ENCODE measurements at regions not wholly inside any gene's neighbourhood (a gene's known extent, or its start where the extent isn't known, plus 50 kb on each side); places are given as distances from the start of the nearest gene placed in this dataset.

- TF ChIP-seq CREB1 (CRISPR knock-in tag; IDR thresholded peaks at IDR 0.05; ENCODE audit: low read depth) (no peak), ZNF331 (CRISPR knock-in tag; IDR thresholded peaks at IDR 0.05; ENCODE audit: low read depth) (no peak), CTCF (conservative IDR thresholded peaks at IDR 0.05; ENCODE audit: low read depth in 2 of 2) (no peak), EZH2 (IDR thresholded peaks at IDR 0.05; ENCODE audit: low read depth, unreplicated experiment) (no peak), POLR2AphosphoS5 (IDR thresholded peaks at IDR 0.05; ENCODE audit: low read depth) (no peak), REST (IDR thresholded peaks at IDR 0.05; ENCODE audit: unreplicated experiment) (no peak), EZH2phosphoT487 (IDR thresholded peaks at IDR 0.05; ENCODE audit: unreplicated experiment) (no peak), ZNF114 (CRISPR knock-in tag; IDR thresholded peaks at IDR 0.05) (no peak), STAT1 (IDR thresholded peaks at IDR 0.05; ENCODE audit: unreplicated experiment) (no peak), ZNF462 (CRISPR knock-in tag; IDR thresholded peaks at IDR 0.05) (no peak), ETS1 (IDR thresholded peaks at IDR 0.05) (no peak), NANOG (IDR thresholded peaks at IDR 0.05; ENCODE audit: borderline replicate concordance) (no peak)
Measured at GRCh38 chr3:95389725-95390313, 1327.0 kb downstream of the NSUN3 start.

Data from GM23338 (cell line).